Psoas muscle (tissue), 7 donors: ENCODE measurements at regions not wholly inside any gene's neighbourhood (a gene's known extent, or its start where the extent isn't known, plus 50 kb on each side); places are given as distances from the start of the nearest gene placed in this dataset.
"Not testable (repeated sequence)": the region's sequence is repeated elsewhere in the genome, so short reads cannot be mapped to it uniquely, and the experiment has no call there.

Experiments used
- ATAC-seq, 4 donors: fragments of 200-7000 bp; cut with Tn5 transposase; one replicate each; pipeline ENCODE4 v1.9.1; 2020; ENCODE audit warnings: moderate library complexity in 3 of 4, mild to moderate bottlenecking in 2 of 4
- DNase-seq, 2 donors: peaks; one replicate each; pipeline ENCODE4 v3.0.0-alpha.2; 2020
- H3K27ac ChIP-seq: fragments of 200-600 bp; one replicate; pipeline ENCODE4 v1.8.0; 2022
- H3K27me3 ChIP-seq, 3 donors: fragments of 200-600 bp in 1 of 3; one replicate each; pipeline versions ENCODE4 v1.6.1 to v1.8.0; 2013 to 2022; ENCODE audit warnings: low read length in 2 of 3, mild to moderate bottlenecking in 2 of 3, moderate library complexity in 1 of 3; ENCODE audit not compliant: insufficient read depth in 3 of 3
- H3K36me3 ChIP-seq, 2 donors: fragments of 200-600 bp in 1 of 2; one replicate each; pipeline versions ENCODE4 v1.6.1 to v1.8.0; 2013 to 2022; ENCODE audit warnings: low read depth in 1 of 2, mild to moderate bottlenecking in 1 of 2, moderate library complexity in 1 of 2; ENCODE audit not compliant: insufficient read depth in 1 of 2
- H3K4me1 ChIP-seq: fragments of 200-600 bp; one replicate; pipeline ENCODE4 v1.8.0; 2022
- H3K4me3 ChIP-seq: fragments of 200-600 bp; one replicate; pipeline ENCODE4 v1.8.0; 2022; ENCODE audit warnings: mild to moderate bottlenecking
- H3K9me3 ChIP-seq: fragments of 200-600 bp; one replicate; pipeline ENCODE4 v1.8.0; 2022
- WGBS, 3 donors: extraction: QIAGEN DNeasy Blood & Tissue Kit; methylation state at CpG; one replicate each; pipeline versions ENCODE4 v1.1.6 to v1.1.7; 2013; 5-methylcytosine and 5-hydroxymethylcytosine counted together
- intact Hi-C, 2 donors: fragments of 100-400 bp; cut with DNase I; formaldehyde crosslinking; loops; one replicate each; pipeline versions ENCODE4 v1.11.0 to v1.14.2; 2022
- TF ChIP-seq, protein P1 (sequence below): fragments of 200-600 bp; IDR thresholded peaks from one replicate; pipeline ENCODE4 v1.8.0; 2022; ENCODE audit warnings: antibody characterized with exemption
- donor health status: healthy with polysubstance abuse.
- donor health status: DM: no; HTN: no; CAD: no; lungs with moderate emphysema.
- donor health status: Bipolar disorder and iron deficiency.
- donor health status: healthy.
- donor health status: DM: yes; HTN: yes; CAD: no.
- donor health status: DM: no; HTN: no; CAD: no.
- donor health status: DM: yes; HTN: yes; CAD: no.

DNA sequence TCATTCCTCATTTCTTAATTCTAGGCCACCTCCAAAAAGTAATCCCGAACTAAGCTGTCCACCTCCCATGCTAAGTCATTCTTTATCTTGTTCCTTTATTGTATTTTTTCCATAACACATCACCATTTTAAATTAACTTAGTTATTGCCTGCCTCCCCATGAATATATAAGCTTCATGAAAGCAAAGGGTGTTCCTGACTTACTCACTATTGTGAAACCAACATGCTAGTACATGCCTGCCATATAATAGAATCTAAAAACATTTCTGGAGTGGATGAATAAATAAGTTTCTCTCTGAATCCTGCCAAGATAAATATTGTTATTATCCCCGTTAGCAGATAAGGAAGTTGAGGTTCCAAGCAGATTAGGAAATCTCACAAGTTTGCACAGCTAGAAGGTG is 232.1 kb downstream of the NPIPA8 start:
- H3K27ac ChIP-seq, intact Hi-C loops, H3K4me3 ChIP-seq, DNase-seq, H3K4me1 ChIP-seq, ATAC-seq, H3K36me3 ChIP-seq, H3K27me3 ChIP-seq, H3K9me3 ChIP-seq: not testable (repeated sequence)
- no CpG with 5 or more reads among the region's 2 CpGs for WGBS, 3 donors

DNA sequence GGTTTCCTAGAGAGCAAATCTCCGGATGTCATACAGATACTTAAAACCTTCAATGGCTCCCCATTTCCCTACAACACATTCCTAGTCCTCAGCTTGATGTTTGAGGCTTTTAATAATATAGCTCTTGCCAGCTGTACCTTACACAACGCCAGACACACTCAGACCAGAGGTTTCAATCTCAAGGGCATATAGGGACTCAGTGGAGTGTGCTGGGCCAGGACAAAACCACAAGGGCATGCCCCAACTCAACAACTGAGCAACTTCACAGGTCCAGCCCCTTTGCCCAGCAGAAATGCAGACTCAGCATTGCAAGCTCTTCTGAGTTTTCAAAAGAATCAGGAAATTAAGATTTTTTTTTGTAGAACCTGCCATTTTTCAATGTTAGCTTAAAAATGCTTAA is 235.5 kb downstream of the NPIPA8 start:
- intact Hi-C loops, H3K27ac ChIP-seq, H3K9me3 ChIP-seq, H3K27me3 ChIP-seq, ATAC-seq, H3K36me3 ChIP-seq, H3K4me3 ChIP-seq, H3K4me1 ChIP-seq, DNase-seq: not testable (repeated sequence)
- WGBS, 3 donors = no CpG with 5 or more reads among the region's 2 CpGs

DNA sequence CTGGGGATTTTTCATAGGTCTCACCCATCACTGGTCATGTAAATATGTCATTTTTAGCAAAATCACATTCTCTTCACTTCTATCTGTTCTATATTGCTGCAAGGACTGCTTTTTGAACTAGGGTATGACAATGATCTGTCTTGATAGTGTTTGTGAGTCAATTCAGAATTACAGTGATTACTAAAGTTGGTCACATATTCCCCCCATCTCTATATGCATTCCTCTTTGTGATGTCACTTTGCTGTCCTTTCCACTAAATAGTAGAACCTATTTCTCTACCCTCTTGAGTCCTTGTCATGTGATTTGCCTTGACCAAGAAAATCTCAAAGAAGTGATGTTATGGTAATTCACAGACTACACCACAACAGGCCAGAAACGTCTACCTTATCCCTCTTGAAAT is 243.9 kb downstream of the NPIPA8 start:
- intact Hi-C loops, H3K4me3 ChIP-seq, H3K27ac ChIP-seq, H3K27me3 ChIP-seq, DNase-seq, ATAC-seq, H3K36me3 ChIP-seq, H3K9me3 ChIP-seq, H3K4me1 ChIP-seq: not testable (repeated sequence)
- 50 to 62% (median 52%) methylated on average over 1 of the region's 1 CpG for WGBS, 3 donors

DNA sequence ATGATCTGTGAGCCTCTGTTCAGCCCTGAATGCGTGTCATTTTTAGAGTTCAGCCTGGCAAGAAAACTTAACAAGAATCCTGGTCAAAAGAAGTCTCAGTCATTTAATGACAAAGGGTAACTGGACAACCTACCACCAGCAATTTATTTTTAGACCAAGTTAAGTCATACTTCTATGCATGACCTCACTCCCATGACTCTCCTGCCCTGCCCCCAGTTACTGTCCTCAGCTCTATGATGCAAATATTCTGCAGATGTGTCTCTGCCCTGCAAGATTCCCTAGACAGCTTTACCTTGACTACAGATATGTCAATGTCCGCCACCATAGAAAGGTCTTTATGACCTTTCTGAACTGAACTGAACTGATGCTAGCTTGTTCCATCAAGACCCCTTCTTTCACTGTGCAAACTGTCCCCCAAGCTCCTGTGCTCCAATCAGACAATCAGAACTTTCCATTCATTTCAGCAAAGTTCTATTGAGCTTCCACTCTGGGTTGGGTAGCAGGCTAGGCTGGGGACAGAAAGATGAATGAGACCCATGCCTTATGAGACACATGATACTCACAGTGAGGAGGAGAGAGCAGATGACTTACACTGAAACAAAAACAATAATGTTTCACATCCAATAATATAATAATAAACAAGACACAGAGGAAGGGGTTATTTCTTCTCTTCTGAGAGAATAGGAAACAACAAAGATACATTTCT is 255.7 kb downstream of the NPIPA8 start:
- H3K27ac ChIP-seq, DNase-seq, H3K36me3 ChIP-seq, H3K27me3 ChIP-seq, H3K9me3 ChIP-seq, intact Hi-C loops, H3K4me3 ChIP-seq, ATAC-seq, H3K4me1 ChIP-seq: not testable (repeated sequence)
- 68 to 84% (median 75%) methylated on average over 2 of the region's 2 CpGs for WGBS, 3 donors

DNA sequence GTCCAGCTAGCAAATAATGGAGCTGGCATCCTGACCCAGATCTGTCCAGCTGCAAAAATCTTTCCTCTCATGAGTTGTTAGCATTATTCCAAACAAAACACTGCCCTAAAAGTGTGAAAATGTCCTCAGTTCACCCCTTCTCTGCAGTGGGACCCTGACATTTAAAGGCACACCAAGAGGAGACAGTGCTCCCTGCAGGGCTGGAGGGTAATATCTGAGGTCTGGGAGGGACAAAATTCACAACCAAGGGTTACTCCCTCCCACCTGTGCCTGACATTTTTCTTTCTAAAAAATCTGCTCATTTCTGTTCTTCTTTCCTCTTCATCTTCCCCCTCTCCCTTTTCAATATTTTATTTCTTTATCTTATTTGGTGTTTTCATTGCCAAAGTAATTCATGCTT is 258.6 kb downstream of the NPIPA8 start:
- H3K36me3 ChIP-seq, H3K27ac ChIP-seq, H3K9me3 ChIP-seq, DNase-seq, ATAC-seq, intact Hi-C loops, H3K4me3 ChIP-seq, H3K4me1 ChIP-seq, H3K27me3 ChIP-seq: not testable (repeated sequence)

DNA sequence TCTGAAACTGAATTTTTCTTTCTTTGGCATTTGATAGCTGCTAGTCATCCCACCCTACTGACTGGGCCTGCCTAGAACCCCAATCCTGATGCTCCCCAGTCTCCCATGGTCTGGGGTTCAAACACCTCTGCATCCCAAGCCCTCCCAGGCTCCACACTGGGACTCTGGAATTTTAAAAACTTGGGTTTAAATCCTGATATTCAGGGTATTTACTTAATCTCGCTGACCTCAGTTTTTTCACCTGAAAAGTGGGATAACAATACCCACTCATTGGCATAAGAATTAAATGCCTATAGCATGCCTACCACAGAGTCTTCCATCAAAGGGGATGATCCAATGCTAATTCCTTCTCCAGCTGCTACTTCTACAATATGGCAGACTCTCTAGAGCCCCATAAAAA is 264.4 kb downstream of the NPIPA8 start:
- ATAC-seq (no peak), DNase-seq (no peak)
- 83 to 88% (median 85%) methylated on average over 1 of the region's 1 CpG for WGBS, 3 donors
- Histone ChIP-seq H3K36me3 (no peaks in the 10 kb centered on the region), H3K9me3 (no peaks in the 10 kb centered on the region), H3K27ac (no peak overlapping the region), H3K4me3 (no peak overlapping the region), H3K27me3 (no peaks in the 10 kb centered on the region), H3K4me1 (no peaks in the 10 kb centered on the region)
- intact Hi-C loops = no loop called here
- TF ChIP-seq, protein P1, sequence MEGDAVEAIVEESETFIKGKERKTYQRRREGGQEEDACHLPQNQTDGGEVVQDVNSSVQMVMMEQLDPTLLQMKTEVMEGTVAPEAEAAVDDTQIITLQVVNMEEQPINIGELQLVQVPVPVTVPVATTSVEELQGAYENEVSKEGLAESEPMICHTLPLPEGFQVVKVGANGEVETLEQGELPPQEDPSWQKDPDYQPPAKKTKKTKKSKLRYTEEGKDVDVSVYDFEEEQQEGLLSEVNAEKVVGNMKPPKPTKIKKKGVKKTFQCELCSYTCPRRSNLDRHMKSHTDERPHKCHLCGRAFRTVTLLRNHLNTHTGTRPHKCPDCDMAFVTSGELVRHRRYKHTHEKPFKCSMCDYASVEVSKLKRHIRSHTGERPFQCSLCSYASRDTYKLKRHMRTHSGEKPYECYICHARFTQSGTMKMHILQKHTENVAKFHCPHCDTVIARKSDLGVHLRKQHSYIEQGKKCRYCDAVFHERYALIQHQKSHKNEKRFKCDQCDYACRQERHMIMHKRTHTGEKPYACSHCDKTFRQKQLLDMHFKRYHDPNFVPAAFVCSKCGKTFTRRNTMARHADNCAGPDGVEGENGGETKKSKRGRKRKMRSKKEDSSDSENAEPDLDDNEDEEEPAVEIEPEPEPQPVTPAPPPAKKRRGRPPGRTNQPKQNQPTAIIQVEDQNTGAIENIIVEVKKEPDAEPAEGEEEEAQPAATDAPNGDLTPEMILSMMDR = no peak

DNA sequence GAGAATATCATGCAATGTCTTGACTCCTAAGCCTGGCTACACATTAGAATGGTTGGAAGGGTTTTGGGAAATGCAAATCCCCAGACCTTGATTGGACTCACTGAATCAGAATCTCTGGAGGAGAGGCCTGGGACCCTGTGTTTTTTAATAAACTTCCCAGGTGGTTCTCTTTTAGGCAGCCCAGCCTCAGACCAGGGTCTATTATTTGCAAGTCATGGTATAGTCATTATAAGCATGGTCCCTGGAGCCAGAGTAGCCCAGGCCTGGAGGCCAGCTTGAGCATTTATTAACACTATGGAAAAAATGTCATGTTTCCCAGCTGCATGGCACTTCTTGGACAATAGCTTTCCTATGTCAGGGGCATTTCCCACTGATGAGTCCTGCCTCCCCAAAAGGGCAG is 266.9 kb downstream of the NPIPA8 start:
- H3K9me3 ChIP-seq = no peaks in the 10 kb centered on the region
- H3K27ac ChIP-seq = no peak overlapping the region
- no peak overlapping the region for H3K4me3 ChIP-seq
- no peak for DNase-seq
- TF ChIP-seq, protein P1 = no peak
- H3K4me1 ChIP-seq = no peaks in the 10 kb centered on the region
- no peaks in the 10 kb centered on the region for H3K27me3 ChIP-seq
- no peaks in the 10 kb centered on the region for H3K36me3 ChIP-seq
- intact Hi-C loops = no loop called here
- no peak for ATAC-seq
